ENCODE measurements at regions not wholly inside any gene's neighbourhood (a gene's known extent, or its start where the extent isn't known, plus 50 kb on each side); places are given as distances from the start of the nearest gene placed in this dataset.
A peak's percentile ranks its signal among the peaks of the same experiment; 100 is the strongest.

GRCh38 chr3:187522293-187522692 lies 147.9 kb downstream of the SST start (continued):
- TF ChIP-seq GTF2F1 (IDR thresholded peaks at IDR 0.05; ENCODE audit: low read depth, low read length) (no peak), GABPB2 (CRISPR knock-in tag; conservative IDR thresholded peaks at IDR 0.05) (no peak), HOXB6 (CRISPR knock-in tag; IDR thresholded peaks at IDR 0.05; ENCODE audit: borderline replicate concordance) (no peak), SAP30 (IDR thresholded peaks at IDR 0.05; ENCODE audit: borderline replicate concordance, insufficient read depth, low read depth, low read length, poor library complexity, severe bottlenecking) (no peak), MYC (IDR thresholded peaks at IDR 0.05; ENCODE audit: low read depth, low read length) (peak; percentile 37; the same call in 1 of the 2 replicates), MYC (CRISPR knock-in tag; IDR thresholded peaks at IDR 0.05; ENCODE audit: borderline replicate concordance, low read depth) (no peak), KHSRP (IDR thresholded peaks at IDR 0.05) (no peak), ZNF280A (IDR thresholded peaks at IDR 0.05; ENCODE audit: low read depth, partially characterized antibody) (no peak), POLR2B (IDR thresholded peaks at IDR 0.05; ENCODE audit: low read depth, partially characterized antibody) (no peak), SOX6 (IDR thresholded peaks at IDR 0.05) (peak; percentile 90), ZEB2 (IDR thresholded peaks at IDR 0.05) (0 out of 2 replicates have a peak, but pooled peaks have one; percentile 18), TRIM24 (IDR thresholded peaks at IDR 0.05) (peak; percentile 70 to 86), NR3C1 (CRISPR knock-in tag; IDR thresholded peaks at IDR 0.05) (no peak), FOXA1 (IDR thresholded peaks at IDR 0.05; ENCODE audit: borderline replicate concordance) (no peak), TOE1 (IDR thresholded peaks at IDR 0.05; ENCODE audit: borderline replicate concordance) (peak; percentile 41; the same call in 1 of the 2 replicates), TOE1 (CRISPR knock-in tag; IDR thresholded peaks at IDR 0.05; ENCODE audit: borderline replicate concordance, low read depth) (no peak), ZBTB17 (CRISPR knock-in tag; IDR thresholded peaks at IDR 0.05) (no peak), ZNF592 (IDR thresholded peaks at IDR 0.05) (no peak), PRMT5 (CRISPR knock-in tag; IDR thresholded peaks at IDR 0.05) (no peak), KLF6 (CRISPR knock-in tag; IDR thresholded peaks at IDR 0.05; ENCODE audit: borderline replicate concordance) (no peak), ZNF444 (CRISPR knock-in tag; IDR thresholded peaks at IDR 0.05) (no peak), THRB (CRISPR knock-in tag; conservative IDR thresholded peaks at IDR 0.05) (no peak), HES1 (IDR thresholded peaks at IDR 0.05; ENCODE audit: low read depth) (no peak), ZNF589 (CRISPR knock-in tag; IDR thresholded peaks at IDR 0.05; ENCODE audit: low read depth) (0 out of 2 replicates have a peak, but pooled peaks have one; percentile 26), TAL1 (IDR thresholded peaks at IDR 0.05) (peak; percentile 84)

Data from K562 (cell line).